Vagina (tissue), 2 donors: ENCODE measurements at regions not wholly inside any gene's neighbourhood (a gene's known extent, or its start where the extent isn't known, plus 50 kb on each side); places are given as distances from the start of the nearest gene placed in this dataset.

Experiments used
- DNase-seq, 2 donors: peaks; one replicate each; pipeline ENCODE4 v3.0.0-alpha.2; 2017; ENCODE audit errors: extremely low spot score in 2 of 2
- H3K27ac ChIP-seq: fragments of 200-600 bp; sonication (generic); one replicate; pipeline ENCODE4 v1.5.1; 2019
- H3K27me3 ChIP-seq: fragments of 200-600 bp; sonication (generic); one replicate; pipeline ENCODE4 v1.5.1; 2019
- H3K36me3 ChIP-seq, 2 donors: fragments of 200-600 bp; sonication (generic); one replicate each; pipeline ENCODE4 v1.5.1; 2017 to 2019
- H3K4me1 ChIP-seq: fragments of 200-600 bp; sonication (generic); one replicate; pipeline ENCODE4 v1.5.1; 2019
- H3K4me3 ChIP-seq, 2 donors: fragments of 200-600 bp; sonication (generic); 1 replicate in 1 of 2; 2 replicates in 1 of 2; pipeline ENCODE4 v1.5.1; 2016 to 2019
- H3K9me3 ChIP-seq: fragments of 200-600 bp; sonication (generic); one replicate; pipeline ENCODE4 v1.5.1; 2019
- CTCF ChIP-seq, 3 experiments: fragments of 450-650 bp in 2 of 3; fragments of 200-600 bp in 1 of 3; sonication (generic) in 1 of 3; IDR thresholded peaks; one replicate each; pipeline ENCODE4 v1.5.1; 2017 to 2019; ENCODE audit warnings: antibody characterized with exemption in 3 of 3, mild to moderate bottlenecking in 2 of 3, moderate library complexity in 2 of 3
- POLR2A ChIP-seq, 2 donors: fragments of 450-650 bp; IDR thresholded peaks; one replicate each; pipeline ENCODE4 v1.6.1; 2017; ENCODE audit warnings: antibody characterized with exemption in 2 of 2, mild to moderate bottlenecking in 2 of 2, moderate library complexity in 2 of 2
- POLR2AphosphoS5 ChIP-seq, 2 donors: sonication (generic); formaldehyde crosslinking; IDR thresholded peaks; one replicate each; pipeline ENCODE4 v1.9.0; 2017; ENCODE audit warnings: antibody characterized with exemption in 2 of 2, mild to moderate bottlenecking in 2 of 2, low read depth in 1 of 2; ENCODE audit not compliant: insufficient read depth in 1 of 2
- intact Hi-C: fragments of 100-400 bp; cut with DNase I; formaldehyde crosslinking; loops from one replicate; pipeline ENCODE4 v1.15.1; 2023

- Histone ChIP-seq H3K9me3 (no peaks in the 10 kb centered on the region), H3K4me3 (no peak overlapping the region), H3K27ac (no peak overlapping the region), H3K4me1 (no peaks in the 10 kb centered on the region), H3K27me3 (no peaks in the 10 kb centered on the region), H3K36me3 (no peaks in the 10 kb centered on the region)
- DNase-seq = no peak
- no peak for TF ChIP-seq POLR2AphosphoS5 (IDR thresholded peaks at IDR 0.05; ENCODE audit: insufficient read depth in 1 of 2, low read depth in 1 of 2)
- no peak for TF ChIP-seq POLR2A (IDR thresholded peaks at IDR 0.05)
- no peak for TF ChIP-seq CTCF (IDR thresholded peaks at IDR 0.05)
- intact Hi-C loops = no loop called here
Measured at GRCh38 chr12:24293549-24293948, 344.1 kb upstream of the SOX5 start.

- no peaks in the 10 kb centered on the region for H3K36me3 ChIP-seq
- intact Hi-C loops = no loop called here
- H3K9me3 ChIP-seq = no peaks in the 10 kb centered on the region
- H3K27ac ChIP-seq = no peak overlapping the region
- H3K4me3 ChIP-seq = no peak overlapping the region
- no peaks in the 10 kb centered on the region for H3K4me1 ChIP-seq
- TF ChIP-seq CTCF (IDR thresholded peaks at IDR 0.05) (no peak), POLR2A (IDR thresholded peaks at IDR 0.05) (no peak), POLR2AphosphoS5 (IDR thresholded peaks at IDR 0.05; ENCODE audit: insufficient read depth in 1 of 2, low read depth in 1 of 2) (no peak)
- no peaks in the 10 kb centered on the region for H3K27me3 ChIP-seq
- no peak for DNase-seq
Measured at GRCh38 chr12:24287963-24288362, 338.5 kb upstream of the SOX5 start.

- Histone ChIP-seq H3K27me3 (no peaks in the 10 kb centered on the region), H3K36me3 (no peaks in the 10 kb centered on the region), H3K9me3 (no peaks in the 10 kb centered on the region), H3K4me3 (no peak overlapping the region), H3K27ac (no peak overlapping the region), H3K4me1 (no peaks in the 10 kb centered on the region)
- no peak for DNase-seq
- intact Hi-C loops = no loop called here
- no peak for TF ChIP-seq CTCF (IDR thresholded peaks at IDR 0.05)
- no peak for TF ChIP-seq POLR2A (IDR thresholded peaks at IDR 0.05)
- no peak for TF ChIP-seq POLR2AphosphoS5 (IDR thresholded peaks at IDR 0.05; ENCODE audit: insufficient read depth in 1 of 2, low read depth in 1 of 2)
Measured at GRCh38 chr12:24285448-24285847, 336.0 kb upstream of the SOX5 start.

GRCh38 chr12:24281341-24281740 is 331.9 kb upstream of the SOX5 start:
- no peaks in the 10 kb centered on the region for H3K36me3 ChIP-seq
- no peak overlapping the region for H3K4me3 ChIP-seq
- H3K27me3 ChIP-seq = no peaks in the 10 kb centered on the region
- DNase-seq = no peak
- intact Hi-C loops = no loop called here
- TF ChIP-seq POLR2AphosphoS5 (IDR thresholded peaks at IDR 0.05; ENCODE audit: insufficient read depth in 1 of 2, low read depth in 1 of 2) (no peak), POLR2A (IDR thresholded peaks at IDR 0.05) (no peak), CTCF (IDR thresholded peaks at IDR 0.05) (no peak)
- no peaks in the 10 kb centered on the region for H3K4me1 ChIP-seq
- H3K9me3 ChIP-seq = no peaks in the 10 kb centered on the region
- no peak overlapping the region for H3K27ac ChIP-seq

GRCh38 chr12:24280056-24280842 is 330.8 kb upstream of the SOX5 start:
- no peak overlapping the region for H3K4me3 ChIP-seq
- intact Hi-C loops = no loop called here
- TF ChIP-seq CTCF (IDR thresholded peaks at IDR 0.05) (no peak), POLR2AphosphoS5 (IDR thresholded peaks at IDR 0.05; ENCODE audit: insufficient read depth in 1 of 2, low read depth in 1 of 2) (no peak), POLR2A (IDR thresholded peaks at IDR 0.05) (no peak)
- no peak overlapping the region for H3K27ac ChIP-seq
- no peaks in the 10 kb centered on the region for H3K4me1 ChIP-seq
- H3K36me3 ChIP-seq = no peaks in the 10 kb centered on the region
- no peak for DNase-seq
- H3K27me3 ChIP-seq = no peaks in the 10 kb centered on the region
- no peaks in the 10 kb centered on the region for H3K9me3 ChIP-seq
